HL-60 (cell line): ENCODE measurements at regions not wholly inside any gene's neighbourhood (a gene's known extent, or its start where the extent isn't known, plus 50 kb on each side); places are given as distances from the start of the nearest gene placed in this dataset.

Source experiments
- DNase-seq, 2 experiments: peaks; one replicate each; pipeline ENCODE4 v3.0.0-alpha.2; 2010 to 2020; ENCODE audit warnings: low read depth in 1 of 2, low spot score in 1 of 2
- H3K27ac ChIP-seq: fragments of 250-450 bp; sonication (Bioruptor Pico); replicated peaks from 2 replicates; pipeline ENCODE4 v1.5.1; 2020; ENCODE audit warnings: mild to moderate bottlenecking, moderate library complexity
- H3K27me3 ChIP-seq: fragments of 250-450 bp; sonication (Bioruptor Pico); 2 replicates; pipeline ENCODE4 v1.5.1; 2021; ENCODE audit warnings: mild to moderate bottlenecking, moderate library complexity; ENCODE audit not compliant: insufficient read depth, poor library complexity, severe bottlenecking
- H3K4me3 ChIP-seq: replicated peaks from 2 replicates; pipeline ENCODE4 v1.5.1; 2011; ENCODE audit warnings: mild to moderate bottlenecking, control low read depth, low read length; ENCODE audit not compliant: insufficient read depth
- CTCF ChIP-seq: IDR thresholded peaks from one replicate; pipeline ENCODE4 v1.5.1; 2011; ENCODE audit warnings: low read length, control low read depth, inconsistent platforms; ENCODE audit not compliant: insufficient read depth
- GABPA ChIP-seq: IDR thresholded peaks from 2 replicates; pipeline ENCODE4 v1.6.1; 2012; ENCODE audit warnings: low read depth
- POLR2AphosphoS5 ChIP-seq: IDR thresholded peaks from 2 replicates; pipeline ENCODE4 v1.6.1; 2012; ENCODE audit warnings: low read depth
- REST ChIP-seq: IDR thresholded peaks from 2 replicates; pipeline ENCODE4 v1.6.1; 2012; ENCODE audit warnings: low read depth; ENCODE audit not compliant: insufficient replicate concordance
- SPI1 ChIP-seq: IDR thresholded peaks from 2 replicates; pipeline ENCODE4 v1.6.1; 2012; ENCODE audit warnings: low read depth, mild to moderate bottlenecking, borderline replicate concordance

DNA sequence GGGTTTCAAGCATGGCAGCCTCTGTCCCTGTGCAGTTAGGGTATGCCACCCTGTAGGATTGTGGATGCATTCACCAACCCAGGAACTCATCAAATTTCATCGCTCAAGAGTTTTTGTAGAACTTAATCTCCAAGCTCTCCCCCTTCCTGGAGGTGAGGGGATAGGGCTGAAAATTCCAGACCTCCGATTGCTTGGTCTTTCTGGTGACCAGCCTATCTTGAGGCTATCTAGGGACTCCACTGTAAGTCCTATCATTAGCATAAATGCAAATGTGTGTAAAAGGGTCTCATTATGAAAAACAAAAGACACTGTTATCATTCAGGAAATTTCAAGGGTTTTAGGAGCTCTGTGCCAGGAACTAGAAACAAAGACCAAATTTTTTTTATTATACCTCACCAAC lies 244.0 kb downstream of the DUSP6 start:
- Histone ChIP-seq H3K4me3 (no peak overlapping the region), H3K27me3 (no peaks in the 10 kb centered on the region), H3K27ac (no peak overlapping the region)
- no peak for TF ChIP-seq REST
- no peak for TF ChIP-seq GABPA
- TF ChIP-seq CTCF, result no peak
- DNase-seq, result no peak

GRCh38 chr12:89106950-89107349 lies 245.4 kb downstream of the DUSP6 start:
- TF ChIP-seq POLR2AphosphoS5 (no peak), GABPA (no peak), SPI1 (no peak), CTCF (no peak), REST (no peak)
- Histone ChIP-seq H3K27ac (no peak overlapping the region), H3K27me3 (no peaks in the 10 kb centered on the region), H3K4me3 (no peak overlapping the region)
- no peak for DNase-seq

DNA sequence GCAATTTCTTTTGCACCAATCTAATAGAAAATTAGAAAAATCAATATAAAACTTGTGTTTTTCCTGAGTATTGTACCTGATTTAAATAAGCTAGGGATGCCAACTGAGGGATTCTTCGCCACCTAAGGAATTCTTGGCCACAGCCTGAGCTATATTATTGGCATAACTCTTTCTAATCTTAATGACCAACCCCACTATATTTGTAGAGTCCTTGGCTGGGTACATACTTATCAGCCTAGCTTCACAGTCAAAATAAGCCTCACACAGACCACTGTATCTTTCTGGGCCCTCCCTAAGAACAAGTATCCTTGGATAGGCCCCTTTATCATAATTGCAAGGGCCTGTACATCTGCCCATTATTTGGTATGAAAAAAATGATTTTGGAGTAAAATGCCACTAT lies 247.1 kb downstream of the DUSP6 start:
- no peak overlapping the region for H3K4me3 ChIP-seq
- TF ChIP-seq CTCF, result no peak
- DNase-seq, result no peak
- no peak overlapping the region for H3K27ac ChIP-seq
- H3K27me3 ChIP-seq, result no peaks in the 10 kb centered on the region

DNA sequence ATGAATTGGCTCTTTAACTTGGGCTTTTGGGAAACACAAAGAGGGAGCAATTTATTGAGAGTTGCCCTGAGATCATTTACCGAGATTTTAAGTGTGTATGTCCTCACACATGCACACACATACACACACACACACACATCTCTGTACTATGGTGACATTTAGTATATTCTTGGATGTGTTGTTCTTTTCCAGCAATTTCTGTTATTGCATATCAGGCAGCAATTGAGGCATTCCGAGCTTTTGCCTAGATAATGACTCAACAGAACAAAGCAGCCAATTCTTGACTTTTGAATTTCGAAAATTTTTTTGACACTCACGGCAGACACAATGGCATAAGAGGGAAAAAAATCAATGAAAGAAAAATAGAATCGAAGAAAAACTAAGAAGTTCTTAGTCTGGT lies 248.5 kb downstream of the DUSP6 start:
- H3K27me3 ChIP-seq, result no peaks in the 10 kb centered on the region
- no peak for DNase-seq

More for the DNA sequence above, 248.5 kb downstream of the DUSP6 start:
- TF ChIP-seq POLR2AphosphoS5 (no peak), REST (no peak), GABPA (no peak), CTCF (no peak), SPI1 (no peak)
- Histone ChIP-seq H3K4me3 (no peak overlapping the region), H3K27ac (no peak overlapping the region)
